ENCODE measurements at regions not wholly inside any gene's neighbourhood (a gene's known extent, or its start where the extent isn't known, plus 50 kb on each side); places are given as distances from the start of the nearest gene placed in this dataset.
"Not testable (repeated sequence)": the region's sequence is repeated elsewhere in the genome, so short reads cannot be mapped to it uniquely, and the experiment has no call there.

DNA sequence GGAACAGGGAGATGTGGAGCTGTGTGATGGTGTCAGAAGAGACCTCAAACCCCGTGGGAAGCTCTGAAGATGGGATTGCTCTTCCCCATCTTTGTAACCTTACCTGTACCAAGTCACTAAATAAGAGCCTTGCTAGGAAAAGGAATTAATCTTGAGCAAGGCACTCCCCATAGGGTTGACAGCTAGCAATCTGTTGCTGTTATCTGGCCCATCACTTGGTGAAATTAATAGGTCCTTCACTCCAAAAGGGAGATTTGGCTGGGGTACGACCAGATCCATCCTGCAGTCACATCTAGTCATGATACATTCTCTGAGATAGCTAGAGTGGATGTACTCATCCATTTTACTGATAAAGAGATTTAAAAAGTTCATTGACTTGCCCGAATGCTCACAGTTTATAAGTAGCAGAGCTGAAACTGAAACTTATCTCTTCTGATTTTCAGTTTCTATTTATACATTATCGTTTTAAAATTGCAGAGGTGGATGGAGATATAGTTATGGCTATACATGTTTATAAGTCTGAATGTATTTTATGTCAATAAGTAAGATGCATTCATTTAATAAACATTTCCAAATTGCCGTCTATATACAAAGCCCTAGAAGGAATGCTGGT is 299.1 kb upstream of the MCTP2 start:
- Mint-ChIP-seq H3K4me1 (ENCODE audit: low read depth) (peaks cover 14% of the 10 kb centered on the region), H3K4me3 (no peak overlapping the region), H3K27me3 (ENCODE audit: insufficient read depth) (no peaks in the 10 kb centered on the region), H3K27ac (no peak overlapping the region), H3K9me3 (no peaks in the 10 kb centered on the region), H3K36me3 (ENCODE audit: low read depth) (no peaks in the 10 kb centered on the region)
- TF ChIP-seq, protein P1, sequence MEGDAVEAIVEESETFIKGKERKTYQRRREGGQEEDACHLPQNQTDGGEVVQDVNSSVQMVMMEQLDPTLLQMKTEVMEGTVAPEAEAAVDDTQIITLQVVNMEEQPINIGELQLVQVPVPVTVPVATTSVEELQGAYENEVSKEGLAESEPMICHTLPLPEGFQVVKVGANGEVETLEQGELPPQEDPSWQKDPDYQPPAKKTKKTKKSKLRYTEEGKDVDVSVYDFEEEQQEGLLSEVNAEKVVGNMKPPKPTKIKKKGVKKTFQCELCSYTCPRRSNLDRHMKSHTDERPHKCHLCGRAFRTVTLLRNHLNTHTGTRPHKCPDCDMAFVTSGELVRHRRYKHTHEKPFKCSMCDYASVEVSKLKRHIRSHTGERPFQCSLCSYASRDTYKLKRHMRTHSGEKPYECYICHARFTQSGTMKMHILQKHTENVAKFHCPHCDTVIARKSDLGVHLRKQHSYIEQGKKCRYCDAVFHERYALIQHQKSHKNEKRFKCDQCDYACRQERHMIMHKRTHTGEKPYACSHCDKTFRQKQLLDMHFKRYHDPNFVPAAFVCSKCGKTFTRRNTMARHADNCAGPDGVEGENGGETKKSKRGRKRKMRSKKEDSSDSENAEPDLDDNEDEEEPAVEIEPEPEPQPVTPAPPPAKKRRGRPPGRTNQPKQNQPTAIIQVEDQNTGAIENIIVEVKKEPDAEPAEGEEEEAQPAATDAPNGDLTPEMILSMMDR (IDR thresholded peaks at IDR 0.05): no peak
- DNase-seq: no peak

DNA sequence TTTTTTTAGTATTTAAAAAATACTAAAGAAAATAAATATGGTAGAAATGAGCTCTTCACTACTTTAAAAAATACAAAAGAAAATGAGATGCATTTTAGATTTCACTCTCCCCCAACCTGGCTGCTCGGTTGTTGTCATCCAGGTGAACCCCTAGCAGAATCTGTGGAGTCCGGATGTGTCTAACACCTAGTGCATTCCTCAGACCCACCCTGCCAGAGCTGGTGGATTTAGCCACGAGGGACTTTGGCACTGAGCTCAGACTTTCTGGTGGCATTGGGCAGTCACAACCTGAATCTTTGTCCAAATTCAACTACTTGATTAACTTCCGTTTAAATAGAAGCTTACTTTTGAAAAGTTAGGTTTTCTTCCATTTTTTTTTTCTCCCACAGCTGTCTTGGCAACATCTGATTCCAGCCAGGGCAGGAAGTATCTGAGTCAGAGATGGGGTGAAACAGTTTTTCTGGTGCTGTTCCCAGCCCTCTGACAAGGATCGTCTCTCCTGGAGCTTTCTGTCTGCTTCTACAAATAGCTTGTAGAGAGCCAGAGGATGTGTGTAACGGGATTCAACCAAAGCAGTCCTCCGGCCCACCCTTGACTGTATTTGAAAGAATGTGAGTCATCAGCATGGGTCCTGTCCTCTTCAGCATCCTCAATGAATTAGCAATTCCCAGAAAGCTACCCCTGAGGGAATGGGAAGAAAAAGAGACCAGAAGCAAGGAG is 301.8 kb upstream of the MCTP2 start:
- peak overlapping the region; percentile 74 for H3K27ac Mint-ChIP-seq
- peaks cover 4% of the 10 kb centered on the region; the same call in 1 of the 2 replicates for H3K9me3 Mint-ChIP-seq
- H3K4me3 Mint-ChIP-seq: no peak overlapping the region; the same call in 1 of the 2 replicates
- H3K4me1 Mint-ChIP-seq (ENCODE audit: low read depth): peaks cover 14% of the 10 kb centered on the region
- peak; percentile 89 for DNase-seq
- no peaks in the 10 kb centered on the region for H3K36me3 Mint-ChIP-seq (ENCODE audit: low read depth)
- TF ChIP-seq, protein P1 (IDR thresholded peaks at IDR 0.05): no peak
- H3K27me3 Mint-ChIP-seq (ENCODE audit: insufficient read depth): no peaks in the 10 kb centered on the region

DNA sequence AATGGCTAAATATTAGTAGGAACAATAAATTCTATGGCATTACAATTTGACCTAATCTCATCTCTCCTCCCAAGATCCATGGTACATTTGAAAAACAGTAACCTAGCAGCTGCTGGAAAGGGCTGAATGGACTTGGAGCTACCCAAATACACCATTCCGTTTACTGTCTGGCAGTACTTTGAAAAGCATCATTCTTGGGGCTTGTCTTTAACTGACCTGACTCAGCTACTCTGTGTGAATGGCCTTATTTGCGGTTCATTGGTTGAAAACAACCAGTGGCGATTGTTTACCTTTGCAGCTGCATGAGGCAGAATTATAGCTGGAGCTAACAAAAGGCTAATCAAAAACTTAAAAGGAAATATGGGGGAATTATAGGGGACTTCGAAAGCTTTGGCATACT is 311.2 kb upstream of the MCTP2 start:
- TF ChIP-seq, protein P1 (IDR thresholded peaks at IDR 0.05): no peak
- no peak for DNase-seq
- H3K9me3 Mint-ChIP-seq: 0 out of 2 replicates have a peak, but pooled peaks cover 4% of the 10 kb centered on the region
- no peak overlapping the region for H3K4me3 Mint-ChIP-seq
- H3K27me3 Mint-ChIP-seq (ENCODE audit: insufficient read depth): no peaks in the 10 kb centered on the region; the same call in 1 of the 2 replicates
- H3K36me3 Mint-ChIP-seq (ENCODE audit: low read depth): no peaks in the 10 kb centered on the region
- no peak overlapping the region for H3K27ac Mint-ChIP-seq
- no peaks in the 10 kb centered on the region for H3K4me1 Mint-ChIP-seq (ENCODE audit: low read depth)

DNA sequence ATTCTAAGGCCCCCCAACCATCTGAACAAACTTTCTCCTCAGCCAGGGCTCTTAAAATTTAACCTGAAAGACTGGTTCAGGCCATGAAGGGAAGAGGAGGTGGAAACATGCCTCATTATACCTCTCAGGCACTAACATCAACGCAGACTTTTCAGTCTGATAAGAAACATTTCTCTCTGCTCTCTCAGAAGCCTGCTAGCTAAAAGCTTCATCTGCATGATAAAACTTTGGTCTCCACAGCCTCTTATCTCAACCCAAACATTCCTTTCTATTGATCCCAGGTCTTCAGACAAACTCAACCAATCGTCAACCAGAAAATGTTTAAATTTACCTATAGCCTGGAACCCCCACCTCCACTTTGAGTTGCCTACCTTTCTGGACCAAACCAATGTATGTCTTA is 312.6 kb upstream of the MCTP2 start:
- not testable (repeated sequence) for H3K27me3 Mint-ChIP-seq (ENCODE audit: insufficient read depth); H3K4me3 Mint-ChIP-seq; H3K27ac Mint-ChIP-seq; H3K4me1 Mint-ChIP-seq (ENCODE audit: low read depth); H3K9me3 Mint-ChIP-seq; H3K36me3 Mint-ChIP-seq (ENCODE audit: low read depth); DNase-seq

DNA sequence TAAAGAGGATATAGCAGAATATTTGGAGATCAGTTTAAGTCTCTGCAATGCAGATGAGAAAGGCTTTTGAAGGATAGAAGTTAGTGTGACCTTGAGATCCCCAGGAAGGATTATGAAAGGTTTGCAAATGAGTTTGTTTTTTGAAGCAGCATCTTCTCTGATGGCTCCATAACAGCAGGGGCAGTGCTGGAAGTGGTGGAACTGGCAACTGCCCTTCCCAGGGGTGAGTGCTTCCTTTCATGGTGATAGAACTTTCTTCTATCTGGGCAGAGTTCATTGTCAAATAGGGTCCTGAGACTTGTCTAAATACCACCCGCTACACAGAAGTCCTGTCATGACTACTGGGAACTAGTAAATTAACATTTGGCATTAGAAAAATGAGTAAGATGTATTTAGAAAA is 314.2 kb upstream of the MCTP2 start:
- Mint-ChIP-seq H3K27me3 (ENCODE audit: insufficient read depth) (no peaks in the 10 kb centered on the region; the same call in 1 of the 2 replicates), H3K9me3 (0 out of 2 replicates have a peak, but pooled peaks cover 4% of the 10 kb centered on the region), H3K27ac (no peak overlapping the region), H3K4me3 (no peak overlapping the region), H3K36me3 (ENCODE audit: low read depth) (no peaks in the 10 kb centered on the region), H3K4me1 (ENCODE audit: low read depth) (no peaks in the 10 kb centered on the region)
- DNase-seq: no peak
- TF ChIP-seq, protein P1 (IDR thresholded peaks at IDR 0.05): no peak

DNA sequence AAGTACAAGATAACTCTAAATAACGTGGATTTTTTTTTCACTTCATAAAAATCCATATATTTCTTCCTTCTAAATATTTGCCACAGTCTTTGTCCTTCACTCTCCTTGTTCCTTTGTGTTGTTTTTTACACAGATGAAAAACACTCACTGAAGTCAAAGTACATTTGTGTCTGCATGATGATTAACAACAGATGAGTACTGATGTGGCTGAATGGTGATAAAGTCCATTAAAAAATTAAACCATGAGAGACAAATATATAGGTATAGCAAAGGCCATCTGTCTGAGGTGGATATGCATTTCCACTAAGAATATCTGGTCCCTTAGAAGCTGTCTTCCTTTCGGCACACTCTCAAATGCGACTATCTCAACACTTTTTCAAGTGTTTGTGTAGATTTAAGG is 317.5 kb upstream of the MCTP2 start:
- H3K27ac Mint-ChIP-seq: no peak overlapping the region
- H3K9me3 Mint-ChIP-seq: peaks cover 10% of the 10 kb centered on the region; the same call in 1 of the 2 replicates
- no peaks in the 10 kb centered on the region for H3K4me1 Mint-ChIP-seq (ENCODE audit: low read depth)
- no peaks in the 10 kb centered on the region for H3K36me3 Mint-ChIP-seq (ENCODE audit: low read depth)
- H3K4me3 Mint-ChIP-seq: no peak overlapping the region
- no peak for DNase-seq
- H3K27me3 Mint-ChIP-seq (ENCODE audit: insufficient read depth): no peaks in the 10 kb centered on the region
- TF ChIP-seq, protein P1 (IDR thresholded peaks at IDR 0.05): no peak
